BJ (cell line): ENCODE measurements at regions not wholly inside any gene's neighbourhood (a gene's known extent, or its start where the extent isn't known, plus 50 kb on each side); places are given as distances from the start of the nearest gene placed in this dataset.

Source experiments
- CTCF ChIA-PET: fragments of 350-600 bp; formaldehyde crosslinking; extraction: SDS; loops from one replicate; lab custom pipeline; 2021; ENCODE audit warnings: antibody characterized with exemption, inconsistent platforms; lab: Yijun Ruan, JAX
- POLR2A ChIA-PET: fragments of 300-600 bp; sonication (Branson Sonifier 250); formaldehyde crosslinking; extraction: SDS; loops from one replicate; lab custom pipeline; 2021; ENCODE audit warnings: antibody characterized with exemption; lab: Charles Lee
- DNase-seq: peaks from one replicate; pipeline ENCODE4 v3.0.0-alpha.2; 2011; ENCODE audit warnings: low read depth
- H3K27me3 ChIP-seq: 2 replicates; pipeline ENCODE4 v1.6.0; 2011; ENCODE audit warnings: low read length; ENCODE audit not compliant: control insufficient read depth, insufficient read depth
- H3K36me3 ChIP-seq: 2 replicates; pipeline ENCODE4 v1.5.1; 2011; ENCODE audit warnings: low read length; ENCODE audit not compliant: control insufficient read depth, insufficient read depth
- H3K4me3 ChIP-seq: 2 replicates; pipeline ENCODE4 v1.5.1; 2011; ENCODE audit warnings: low read depth, mild to moderate bottlenecking, control low read depth, low read length
- CTCF ChIP-seq: IDR thresholded peaks from 2 replicates; pipeline ENCODE4 v1.5.1; 2011; ENCODE audit warnings: low read depth, mild to moderate bottlenecking, control low read depth, inconsistent platforms, low read length, moderate library complexity; ENCODE audit not compliant: insufficient read depth

- ChIA-PET POLR2A (no interaction called here), CTCF (no interaction called here)
- H3K36me3 ChIP-seq: no peaks in the 10 kb centered on the region
- no peak for DNase-seq
- H3K27me3 ChIP-seq: no peaks in the 10 kb centered on the region
- H3K4me3 ChIP-seq: no peak overlapping the region
- TF ChIP-seq CTCF: no peak
Observed at GRCh38 chr6:72530152-72530551, 91.7 kb upstream of the KCNQ5 start.

GRCh38 chr6:72530750-72531149 lies 91.1 kb upstream of the KCNQ5 start:
- POLR2A ChIA-PET: no interaction called here
- H3K36me3 ChIP-seq: no peaks in the 10 kb centered on the region
- CTCF ChIA-PET: no interaction called here
- no peaks in the 10 kb centered on the region for H3K27me3 ChIP-seq
- H3K4me3 ChIP-seq: no peak overlapping the region
- no peak for DNase-seq
- no peak for TF ChIP-seq CTCF

- Histone ChIP-seq H3K4me3 (no peak overlapping the region), H3K36me3 (no peaks in the 10 kb centered on the region), H3K27me3 (no peaks in the 10 kb centered on the region)
- ChIA-PET CTCF (interaction anchor here (0.6 to 1.2 kb wide), 2 partner anchors 10 to 397 kb away, joined by 3 read pairs; no protein-coding TSS in a partner anchor), POLR2A (no interaction called here)
- no peak for DNase-seq
- TF ChIP-seq CTCF: no peak
Observed at GRCh38 chr6:72533606-72534005, 88.3 kb upstream of the KCNQ5 start.

- TF ChIP-seq CTCF: no peak
- Histone ChIP-seq H3K27me3 (no peaks in the 10 kb centered on the region), H3K36me3 (no peaks in the 10 kb centered on the region), H3K4me3 (no peak overlapping the region)
- ChIA-PET CTCF (interaction anchor here (0.6 to 1.2 kb wide), 2 partner anchors 9 to 398 kb away, joined by 3 read pairs; no protein-coding TSS in a partner anchor), POLR2A (interaction anchor here (0.6 kb wide), 1 partner anchor 97 kb away, joined by 3 read pairs; no protein-coding TSS in a partner anchor)
- no peak for DNase-seq
Observed at GRCh38 chr6:72534236-72534635, 87.6 kb upstream of the KCNQ5 start.

- DNase-seq: no peak
- ChIA-PET CTCF (no interaction called here), POLR2A (no interaction called here)
- Histone ChIP-seq H3K36me3 (no peaks in the 10 kb centered on the region), H3K27me3 (no peaks in the 10 kb centered on the region), H3K4me3 (no peak overlapping the region)
- TF ChIP-seq CTCF: no peak
Observed at GRCh38 chr6:72535124-72535523, 86.7 kb upstream of the KCNQ5 start.
